GM23338 (cell line): ENCODE measurements at regions not wholly inside any gene's neighbourhood (a gene's known extent, or its start where the extent isn't known, plus 50 kb on each side); places are given as distances from the start of the nearest gene placed in this dataset.

Experiments
- CREB1 ChIP-seq: fragments of 250-450 bp; sonication (Bioruptor Pico); IDR thresholded peaks from 2 replicates; pipeline ENCODE4 v1.5.0; 2020; ENCODE audit warnings: low read depth, mild to moderate bottlenecking, moderate library complexity
- CTCF ChIP-seq, 2 experiments: fragments of 200-600 bp in 1 of 2; sonication (generic) in 1 of 2; conservative IDR thresholded peaks; 2 replicates each; pipeline versions ENCODE4 v1.5.1 to v1.6.1; 2016 to 2017; ENCODE audit warnings: antibody characterized with exemption in 2 of 2, low read depth in 2 of 2, mild to moderate bottlenecking in 2 of 2, moderate library complexity in 1 of 2
- EZH2 ChIP-seq: fragments of 200-600 bp; sonication (generic); IDR thresholded peaks from one replicate; pipeline ENCODE4 v1.8.0; 2017; ENCODE audit warnings: antibody characterized with exemption, mild to moderate bottlenecking, low read depth; ENCODE audit not compliant: unreplicated experiment
- EZH2phosphoT487 ChIP-seq: fragments of 200-600 bp; sonication (generic); IDR thresholded peaks from one replicate; pipeline ENCODE4 v1.8.1; 2018; ENCODE audit warnings: antibody characterized with exemption; ENCODE audit not compliant: unreplicated experiment
- JUNB ChIP-seq: IDR thresholded peaks from one replicate; pipeline ENCODE4 v1.6.1; 2016; ENCODE audit warnings: antibody characterized with exemption; ENCODE audit not compliant: unreplicated experiment
- POLR2AphosphoS5 ChIP-seq: IDR thresholded peaks from 2 replicates; pipeline ENCODE4 v1.6.1; 2016; ENCODE audit warnings: antibody characterized with exemption, low read depth
- STAT1 ChIP-seq: IDR thresholded peaks from one replicate; pipeline ENCODE4 v1.6.1; 2016; ENCODE audit warnings: antibody characterized with exemption; ENCODE audit not compliant: unreplicated experiment
- ZNF114 ChIP-seq: fragments of 250-450 bp; sonication (Bioruptor Pico); IDR thresholded peaks from 2 replicates; pipeline ENCODE4 v1.5.0; 2020; ENCODE audit warnings: mild to moderate bottlenecking, moderate library complexity
- ZNF331 ChIP-seq: fragments of 250-450 bp; sonication (Bioruptor Pico); IDR thresholded peaks from 2 replicates; pipeline ENCODE4 v1.5.0; 2020; ENCODE audit warnings: low read depth, mild to moderate bottlenecking, moderate library complexity
- TF ChIP-seq, protein P1 (sequence below): IDR thresholded peaks from one replicate; pipeline ENCODE4 v1.6.1; 2018; ENCODE audit warnings: antibody characterized with exemption; ENCODE audit not compliant: unreplicated experiment
- TF ChIP-seq, protein P2 (sequence below): IDR thresholded peaks from 2 replicates; pipeline ENCODE4 v1.6.1; 2016; ENCODE audit warnings: antibody characterized with exemption
- TF ChIP-seq, protein P3 (sequence below): fragments of 250-450 bp; sonication (Bioruptor Pico); IDR thresholded peaks from 2 replicates; pipeline ENCODE4 v1.5.0; 2020; ENCODE audit warnings: mild to moderate bottlenecking, moderate library complexity

DNA sequence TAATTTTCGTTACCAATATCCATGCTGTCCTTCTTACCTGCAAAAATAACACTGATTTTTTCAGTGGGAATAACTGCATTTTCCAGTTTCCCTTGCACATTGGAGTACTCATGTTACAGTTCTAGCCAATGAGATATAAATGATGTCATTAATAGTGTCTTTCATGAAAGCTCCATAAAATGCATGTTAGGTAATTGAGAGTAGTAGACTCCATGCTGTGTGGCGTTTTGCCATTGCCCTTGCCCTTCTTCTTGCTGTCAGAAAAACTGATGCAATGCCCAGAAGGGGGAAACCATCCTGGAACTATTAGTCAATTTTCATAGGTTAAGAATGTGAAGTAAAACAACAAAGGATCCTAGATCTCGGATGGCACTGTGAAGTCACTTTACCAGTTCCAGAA, 1765.3 kb downstream of the EFNA5 start:
- TF ChIP-seq CTCF (conservative IDR thresholded peaks at IDR 0.05; ENCODE audit: low read depth in 2 of 2) (no peak), POLR2AphosphoS5 (no peak), EZH2 (no peak), ZNF331 (CRISPR knock-in tag) (no peak), EZH2phosphoT487 (no peak), JUNB (no peak), ZNF114 (CRISPR knock-in tag) (no peak), CREB1 (no peak), STAT1 (no peak)
- TF ChIP-seq, protein P1, sequence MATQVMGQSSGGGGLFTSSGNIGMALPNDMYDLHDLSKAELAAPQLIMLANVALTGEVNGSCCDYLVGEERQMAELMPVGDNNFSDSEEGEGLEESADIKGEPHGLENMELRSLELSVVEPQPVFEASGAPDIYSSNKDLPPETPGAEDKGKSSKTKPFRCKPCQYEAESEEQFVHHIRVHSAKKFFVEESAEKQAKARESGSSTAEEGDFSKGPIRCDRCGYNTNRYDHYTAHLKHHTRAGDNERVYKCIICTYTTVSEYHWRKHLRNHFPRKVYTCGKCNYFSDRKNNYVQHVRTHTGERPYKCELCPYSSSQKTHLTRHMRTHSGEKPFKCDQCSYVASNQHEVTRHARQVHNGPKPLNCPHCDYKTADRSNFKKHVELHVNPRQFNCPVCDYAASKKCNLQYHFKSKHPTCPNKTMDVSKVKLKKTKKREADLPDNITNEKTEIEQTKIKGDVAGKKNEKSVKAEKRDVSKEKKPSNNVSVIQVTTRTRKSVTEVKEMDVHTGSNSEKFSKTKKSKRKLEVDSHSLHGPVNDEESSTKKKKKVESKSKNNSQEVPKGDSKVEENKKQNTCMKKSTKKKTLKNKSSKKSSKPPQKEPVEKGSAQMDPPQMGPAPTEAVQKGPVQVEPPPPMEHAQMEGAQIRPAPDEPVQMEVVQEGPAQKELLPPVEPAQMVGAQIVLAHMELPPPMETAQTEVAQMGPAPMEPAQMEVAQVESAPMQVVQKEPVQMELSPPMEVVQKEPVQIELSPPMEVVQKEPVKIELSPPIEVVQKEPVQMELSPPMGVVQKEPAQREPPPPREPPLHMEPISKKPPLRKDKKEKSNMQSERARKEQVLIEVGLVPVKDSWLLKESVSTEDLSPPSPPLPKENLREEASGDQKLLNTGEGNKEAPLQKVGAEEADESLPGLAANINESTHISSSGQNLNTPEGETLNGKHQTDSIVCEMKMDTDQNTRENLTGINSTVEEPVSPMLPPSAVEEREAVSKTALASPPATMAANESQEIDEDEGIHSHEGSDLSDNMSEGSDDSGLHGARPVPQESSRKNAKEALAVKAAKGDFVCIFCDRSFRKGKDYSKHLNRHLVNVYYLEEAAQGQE: no peak
- TF ChIP-seq, protein P2, sequence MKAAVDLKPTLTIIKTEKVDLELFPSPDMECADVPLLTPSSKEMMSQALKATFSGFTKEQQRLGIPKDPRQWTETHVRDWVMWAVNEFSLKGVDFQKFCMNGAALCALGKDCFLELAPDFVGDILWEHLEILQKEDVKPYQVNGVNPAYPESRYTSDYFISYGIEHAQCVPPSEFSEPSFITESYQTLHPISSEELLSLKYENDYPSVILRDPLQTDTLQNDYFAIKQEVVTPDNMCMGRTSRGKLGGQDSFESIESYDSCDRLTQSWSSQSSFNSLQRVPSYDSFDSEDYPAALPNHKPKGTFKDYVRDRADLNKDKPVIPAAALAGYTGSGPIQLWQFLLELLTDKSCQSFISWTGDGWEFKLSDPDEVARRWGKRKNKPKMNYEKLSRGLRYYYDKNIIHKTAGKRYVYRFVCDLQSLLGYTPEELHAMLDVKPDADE: no peak
- TF ChIP-seq, protein P3, sequence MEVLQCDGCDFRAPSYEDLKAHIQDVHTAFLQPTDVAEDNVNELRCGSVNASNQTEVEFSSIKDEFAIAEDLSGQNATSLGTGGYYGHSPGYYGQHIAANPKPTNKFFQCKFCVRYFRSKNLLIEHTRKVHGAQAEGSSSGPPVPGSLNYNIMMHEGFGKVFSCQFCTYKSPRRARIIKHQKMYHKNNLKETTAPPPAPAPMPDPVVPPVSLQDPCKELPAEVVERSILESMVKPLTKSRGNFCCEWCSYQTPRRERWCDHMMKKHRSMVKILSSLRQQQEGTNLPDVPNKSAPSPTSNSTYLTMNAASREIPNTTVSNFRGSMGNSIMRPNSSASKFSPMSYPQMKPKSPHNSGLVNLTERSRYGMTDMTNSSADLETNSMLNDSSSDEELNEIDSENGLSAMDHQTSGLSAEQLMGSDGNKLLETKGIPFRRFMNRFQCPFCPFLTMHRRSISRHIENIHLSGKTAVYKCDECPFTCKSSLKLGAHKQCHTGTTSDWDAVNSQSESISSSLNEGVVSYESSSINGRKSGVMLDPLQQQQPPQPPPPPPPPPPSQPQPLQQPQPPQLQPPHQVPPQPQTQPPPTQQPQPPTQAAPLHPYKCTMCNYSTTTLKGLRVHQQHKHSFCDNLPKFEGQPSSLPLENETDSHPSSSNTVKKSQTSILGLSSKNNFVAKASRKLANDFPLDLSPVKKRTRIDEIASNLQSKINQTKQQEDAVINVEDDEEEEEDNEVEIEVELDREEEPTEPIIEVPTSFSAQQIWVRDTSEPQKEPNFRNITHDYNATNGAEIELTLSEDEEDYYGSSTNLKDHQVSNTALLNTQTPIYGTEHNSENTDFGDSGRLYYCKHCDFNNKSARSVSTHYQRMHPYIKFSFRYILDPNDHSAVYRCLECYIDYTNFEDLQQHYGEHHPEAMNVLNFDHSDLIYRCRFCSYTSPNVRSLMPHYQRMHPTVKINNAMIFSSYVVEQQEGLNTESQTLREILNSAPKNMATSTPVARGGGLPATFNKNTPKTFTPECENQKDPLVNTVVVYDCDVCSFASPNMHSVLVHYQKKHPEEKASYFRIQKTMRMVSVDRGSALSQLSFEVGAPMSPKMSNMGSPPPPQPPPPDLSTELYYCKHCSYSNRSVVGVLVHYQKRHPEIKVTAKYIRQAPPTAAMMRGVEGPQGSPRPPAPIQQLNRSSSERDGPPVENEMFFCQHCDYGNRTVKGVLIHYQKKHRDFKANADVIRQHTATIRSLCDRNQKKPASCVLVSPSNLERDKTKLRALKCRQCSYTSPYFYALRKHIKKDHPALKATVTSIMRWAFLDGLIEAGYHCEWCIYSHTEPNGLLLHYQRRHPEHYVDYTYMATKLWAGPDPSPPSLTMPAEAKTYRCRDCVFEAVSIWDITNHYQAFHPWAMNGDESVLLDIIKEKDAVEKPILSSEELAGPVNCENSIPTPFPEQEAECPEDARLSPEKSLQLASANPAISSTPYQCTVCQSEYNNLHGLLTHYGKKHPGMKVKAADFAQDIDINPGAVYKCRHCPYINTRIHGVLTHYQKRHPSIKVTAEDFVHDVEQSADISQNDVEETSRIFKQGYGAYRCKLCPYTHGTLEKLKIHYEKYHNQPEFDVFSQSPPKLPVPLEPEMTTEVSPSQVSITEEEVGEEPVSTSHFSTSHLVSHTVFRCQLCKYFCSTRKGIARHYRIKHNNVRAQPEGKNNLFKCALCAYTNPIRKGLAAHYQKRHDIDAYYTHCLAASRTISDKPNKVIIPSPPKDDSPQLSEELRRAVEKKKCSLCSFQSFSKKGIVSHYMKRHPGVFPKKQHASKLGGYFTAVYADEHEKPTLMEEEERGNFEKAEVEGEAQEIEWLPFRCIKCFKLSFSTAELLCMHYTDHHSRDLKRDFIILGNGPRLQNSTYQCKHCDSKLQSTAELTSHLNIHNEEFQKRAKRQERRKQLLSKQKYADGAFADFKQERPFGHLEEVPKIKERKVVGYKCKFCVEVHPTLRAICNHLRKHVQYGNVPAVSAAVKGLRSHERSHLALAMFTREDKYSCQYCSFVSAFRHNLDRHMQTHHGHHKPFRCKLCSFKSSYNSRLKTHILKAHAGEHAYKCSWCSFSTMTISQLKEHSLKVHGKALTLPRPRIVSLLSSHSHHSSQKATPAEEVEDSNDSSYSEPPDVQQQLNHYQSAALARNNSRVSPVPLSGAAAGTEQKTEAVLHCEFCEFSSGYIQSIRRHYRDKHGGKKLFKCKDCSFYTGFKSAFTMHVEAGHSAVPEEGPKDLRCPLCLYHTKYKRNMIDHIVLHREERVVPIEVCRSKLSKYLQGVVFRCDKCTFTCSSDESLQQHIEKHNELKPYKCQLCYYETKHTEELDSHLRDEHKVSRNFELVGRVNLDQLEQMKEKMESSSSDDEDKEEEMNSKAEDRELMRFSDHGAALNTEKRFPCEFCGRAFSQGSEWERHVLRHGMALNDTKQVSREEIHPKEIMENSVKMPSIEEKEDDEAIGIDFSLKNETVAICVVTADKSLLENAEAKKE: no peak
